ENCODE measurements at regions not wholly inside any gene's neighbourhood (a gene's known extent, or its start where the extent isn't known, plus 50 kb on each side); places are given as distances from the start of the nearest gene placed in this dataset.

DNA sequence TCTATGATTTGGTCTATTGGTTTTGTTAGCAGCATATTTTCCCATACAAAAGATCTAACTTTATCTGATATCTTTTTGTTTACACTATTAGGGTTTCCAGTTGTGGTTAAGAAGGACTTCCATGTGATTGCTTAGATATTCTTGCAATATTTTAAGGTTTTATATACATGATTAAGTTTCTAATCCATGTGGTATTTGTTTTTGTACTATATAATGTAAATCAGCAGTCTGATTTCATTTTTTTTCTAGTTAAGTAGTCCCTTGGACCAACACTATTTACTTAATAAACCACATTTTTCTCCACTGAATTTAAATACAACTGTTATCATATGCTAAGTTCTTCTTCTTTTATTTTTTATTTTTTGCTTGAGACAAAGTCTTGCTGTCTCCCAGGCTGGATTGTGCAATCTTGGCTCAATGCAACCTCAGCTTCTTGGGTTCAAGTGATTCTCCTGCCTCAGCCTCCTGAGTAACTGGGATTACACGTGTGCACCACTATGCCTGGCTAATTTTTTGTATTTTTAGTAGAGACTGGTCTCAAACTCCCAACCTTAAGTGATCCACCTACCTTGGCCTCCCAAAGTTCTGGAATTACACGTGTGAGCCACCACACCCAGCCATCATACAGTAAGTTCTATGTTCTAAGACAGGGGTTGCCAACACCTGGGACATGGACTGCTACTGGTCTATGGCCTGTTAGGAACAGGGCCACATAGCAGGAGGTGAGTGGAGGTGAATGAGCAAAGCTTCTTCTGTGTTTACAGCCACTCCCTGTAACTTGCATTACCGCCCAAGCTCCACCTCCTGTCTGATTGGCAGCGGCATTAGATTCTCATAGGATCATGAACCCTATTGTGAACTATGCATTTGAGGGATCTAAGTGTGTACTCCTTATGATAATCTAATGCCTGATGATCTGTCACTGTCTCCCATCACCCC lies 58.5 kb upstream of the RAB27B start:
- TF ChIP-seq, protein P1, sequence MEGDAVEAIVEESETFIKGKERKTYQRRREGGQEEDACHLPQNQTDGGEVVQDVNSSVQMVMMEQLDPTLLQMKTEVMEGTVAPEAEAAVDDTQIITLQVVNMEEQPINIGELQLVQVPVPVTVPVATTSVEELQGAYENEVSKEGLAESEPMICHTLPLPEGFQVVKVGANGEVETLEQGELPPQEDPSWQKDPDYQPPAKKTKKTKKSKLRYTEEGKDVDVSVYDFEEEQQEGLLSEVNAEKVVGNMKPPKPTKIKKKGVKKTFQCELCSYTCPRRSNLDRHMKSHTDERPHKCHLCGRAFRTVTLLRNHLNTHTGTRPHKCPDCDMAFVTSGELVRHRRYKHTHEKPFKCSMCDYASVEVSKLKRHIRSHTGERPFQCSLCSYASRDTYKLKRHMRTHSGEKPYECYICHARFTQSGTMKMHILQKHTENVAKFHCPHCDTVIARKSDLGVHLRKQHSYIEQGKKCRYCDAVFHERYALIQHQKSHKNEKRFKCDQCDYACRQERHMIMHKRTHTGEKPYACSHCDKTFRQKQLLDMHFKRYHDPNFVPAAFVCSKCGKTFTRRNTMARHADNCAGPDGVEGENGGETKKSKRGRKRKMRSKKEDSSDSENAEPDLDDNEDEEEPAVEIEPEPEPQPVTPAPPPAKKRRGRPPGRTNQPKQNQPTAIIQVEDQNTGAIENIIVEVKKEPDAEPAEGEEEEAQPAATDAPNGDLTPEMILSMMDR (IDR thresholded peaks at IDR 0.05) = no peak
- TF ChIP-seq POLR2A (IDR thresholded peaks at IDR 0.05) = no peak
- Histone ChIP-seq H3K36me3 (no peaks in the 10 kb centered on the region), H3K4me1 (ENCODE audit: insufficient read depth) (no peaks in the 10 kb centered on the region), H3K27ac (no peak overlapping the region), H3K27me3 (no peaks in the 10 kb centered on the region), H3K9me3 (no peaks in the 10 kb centered on the region), H3K4me3 (no peak overlapping the region)
- intact Hi-C loops (cut with DNase I) = no loop called here
- 80 to 85% (median 82%) methylated on average over 4 of the region's 4 CpGs for WGBS, 3 donors
- no peak for DNase-seq

DNA sequence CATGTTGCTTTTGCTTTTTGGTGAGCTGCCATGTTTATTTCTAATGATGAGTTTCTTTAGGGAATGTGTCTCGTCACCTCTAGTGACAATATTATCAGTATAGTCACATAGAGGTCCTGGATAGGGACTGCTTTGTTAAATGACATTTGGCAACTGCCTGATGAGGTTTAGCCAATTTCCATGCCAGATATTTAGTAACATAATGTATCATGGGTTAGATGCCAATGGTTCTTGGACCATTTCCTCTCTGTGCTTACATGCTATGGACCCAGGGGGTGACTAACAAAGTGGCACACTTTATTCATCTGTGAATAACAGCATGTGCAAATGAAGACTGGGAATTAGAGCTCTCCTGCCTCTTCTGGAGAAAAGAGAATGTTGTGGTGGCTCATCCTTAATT lies 56.2 kb upstream of the RAB27B start:
- H3K9me3 ChIP-seq = no peaks in the 10 kb centered on the region
- 90 to 94% (median 94%) methylated on average over 1 of the region's 1 CpG for WGBS, 3 donors
- no peaks in the 10 kb centered on the region for H3K36me3 ChIP-seq
- intact Hi-C loops (cut with DNase I) = no loop called here
- no peak for DNase-seq
- H3K4me1 ChIP-seq (ENCODE audit: insufficient read depth) = peaks cover 3% of the 10 kb centered on the region
- no peaks in the 10 kb centered on the region for H3K27me3 ChIP-seq
- no peak for TF ChIP-seq POLR2A (IDR thresholded peaks at IDR 0.05)
- TF ChIP-seq, protein P1 (IDR thresholded peaks at IDR 0.05) = no peak
- no peak for TF ChIP-seq EP300 (IDR thresholded peaks at IDR 0.05)
- H3K27ac ChIP-seq = no peak overlapping the region
- H3K4me3 ChIP-seq = no peak overlapping the region

DNA sequence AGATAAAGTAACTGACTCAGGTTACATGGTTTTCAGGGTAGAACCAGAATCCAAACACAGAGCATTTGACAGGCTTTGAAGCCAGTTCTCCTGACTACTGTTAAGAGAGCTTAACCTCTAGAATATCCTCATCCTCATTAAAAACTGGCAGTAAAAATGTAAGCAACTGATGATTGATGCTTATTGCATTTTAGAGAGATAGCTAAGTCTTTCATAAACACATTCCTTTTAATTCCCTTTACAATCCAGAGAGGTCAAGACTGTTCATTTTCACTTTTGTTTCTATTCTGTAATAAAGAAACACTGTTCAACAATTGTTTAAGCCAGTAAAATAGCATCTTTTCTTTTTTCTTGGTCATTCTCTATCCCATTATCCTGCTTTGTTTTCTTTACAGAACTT lies 53.9 kb upstream of the RAB27B start:
- no peak overlapping the region for H3K27ac ChIP-seq
- intact Hi-C loops (cut with DNase I) = no loop called here

DNA sequence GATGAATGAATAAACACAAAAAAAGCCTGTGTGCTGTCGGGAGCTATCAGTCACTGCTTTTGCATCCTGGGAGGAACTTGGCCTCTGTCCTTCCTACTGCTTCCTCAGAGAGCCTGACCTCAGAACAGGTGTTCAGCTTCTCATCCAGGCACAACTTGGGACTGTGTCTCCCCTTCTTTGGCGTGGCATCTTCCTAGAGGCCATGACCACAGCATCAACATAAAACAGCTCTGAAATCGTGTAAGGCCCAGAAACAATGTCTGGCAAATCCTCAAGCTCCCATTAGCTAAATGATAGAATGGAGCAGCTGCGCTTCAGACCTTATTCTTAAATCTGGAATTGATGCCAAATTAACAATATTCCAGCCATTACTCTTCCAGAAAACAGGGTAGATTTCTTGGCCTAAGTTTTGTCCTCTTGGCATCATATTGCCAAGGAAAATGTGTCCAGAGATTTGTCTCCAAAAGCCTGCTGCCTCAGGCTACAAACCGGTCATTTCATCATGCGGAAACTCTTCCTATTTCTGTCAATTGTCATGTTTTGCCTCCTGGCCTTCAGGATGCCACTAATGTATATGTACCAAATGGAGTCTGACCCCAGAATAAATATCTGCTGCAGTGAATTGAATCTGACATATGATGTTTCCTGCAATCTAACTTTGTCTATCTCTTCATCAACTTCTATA lies 53.2 kb upstream of the RAB27B start:
- WGBS, 3 donors = 45 to 47% (median 46%) methylated on average over 6 of the region's 6 CpGs
- Histone ChIP-seq H3K36me3 (no peaks in the 10 kb centered on the region), H3K9me3 (no peaks in the 10 kb centered on the region), H3K27me3 (no peaks in the 10 kb centered on the region), H3K4me3 (no peak overlapping the region), H3K4me1 (ENCODE audit: insufficient read depth) (peaks cover 3% of the 10 kb centered on the region), H3K27ac (no peak overlapping the region)
- DNase-seq = no peak
- TF ChIP-seq, protein P1 (IDR thresholded peaks at IDR 0.05) = no peak
- TF ChIP-seq EP300 (IDR thresholded peaks at IDR 0.05) (no peak), POLR2A (IDR thresholded peaks at IDR 0.05) (no peak)
- intact Hi-C loops (cut with DNase I) = no loop called here

More for the DNA sequence above, 53.9 kb upstream of the RAB27B start:
- Histone ChIP-seq H3K27me3 (no peaks in the 10 kb centered on the region), H3K4me3 (no peak overlapping the region), H3K4me1 (ENCODE audit: insufficient read depth) (peaks cover 3% of the 10 kb centered on the region), H3K9me3 (no peaks in the 10 kb centered on the region), H3K36me3 (no peaks in the 10 kb centered on the region)
- TF ChIP-seq EP300 (IDR thresholded peaks at IDR 0.05) (no peak), POLR2A (IDR thresholded peaks at IDR 0.05) (no peak)
- TF ChIP-seq, protein P1 (IDR thresholded peaks at IDR 0.05) = no peak
- no peak for DNase-seq

All from ovary (tissue), 7 donors.